ENCODE measurements at regions not wholly inside any gene's neighbourhood (a gene's known extent, or its start where the extent isn't known, plus 50 kb on each side); places are given as distances from the start of the nearest gene placed in this dataset.

DNA sequence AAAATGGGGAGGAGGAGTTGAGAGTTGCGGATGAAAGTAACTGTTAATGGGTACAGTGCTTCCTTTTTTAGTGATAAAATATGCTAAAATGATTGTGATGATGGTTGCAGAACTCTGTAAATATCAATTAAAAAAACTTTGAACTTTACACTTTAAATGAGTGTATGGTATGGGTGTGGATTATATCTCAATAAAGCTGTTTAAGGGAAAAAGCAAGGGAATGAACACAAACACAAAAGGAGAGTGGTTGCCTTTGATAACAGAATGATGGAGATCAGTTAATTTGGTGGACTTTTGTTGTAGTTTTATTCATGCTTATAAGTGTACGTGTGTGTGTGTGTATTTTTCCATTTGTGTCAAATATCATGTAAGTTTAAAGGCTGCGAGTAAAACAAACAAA is 186.1 kb downstream of the ZNF608 start:
- DNase-seq = no peak
- H3K27me3 ChIP-seq (replicated peaks) = no peaks in the 10 kb centered on the region
- H3K4me3 ChIP-seq (ENCODE audit: low read depth, low read length) = no peak overlapping the region
- TF ChIP-seq, protein P1, sequence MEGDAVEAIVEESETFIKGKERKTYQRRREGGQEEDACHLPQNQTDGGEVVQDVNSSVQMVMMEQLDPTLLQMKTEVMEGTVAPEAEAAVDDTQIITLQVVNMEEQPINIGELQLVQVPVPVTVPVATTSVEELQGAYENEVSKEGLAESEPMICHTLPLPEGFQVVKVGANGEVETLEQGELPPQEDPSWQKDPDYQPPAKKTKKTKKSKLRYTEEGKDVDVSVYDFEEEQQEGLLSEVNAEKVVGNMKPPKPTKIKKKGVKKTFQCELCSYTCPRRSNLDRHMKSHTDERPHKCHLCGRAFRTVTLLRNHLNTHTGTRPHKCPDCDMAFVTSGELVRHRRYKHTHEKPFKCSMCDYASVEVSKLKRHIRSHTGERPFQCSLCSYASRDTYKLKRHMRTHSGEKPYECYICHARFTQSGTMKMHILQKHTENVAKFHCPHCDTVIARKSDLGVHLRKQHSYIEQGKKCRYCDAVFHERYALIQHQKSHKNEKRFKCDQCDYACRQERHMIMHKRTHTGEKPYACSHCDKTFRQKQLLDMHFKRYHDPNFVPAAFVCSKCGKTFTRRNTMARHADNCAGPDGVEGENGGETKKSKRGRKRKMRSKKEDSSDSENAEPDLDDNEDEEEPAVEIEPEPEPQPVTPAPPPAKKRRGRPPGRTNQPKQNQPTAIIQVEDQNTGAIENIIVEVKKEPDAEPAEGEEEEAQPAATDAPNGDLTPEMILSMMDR (IDR thresholded peaks at IDR 0.05; ENCODE audit: low read depth, low read length, missing control alignments) = no peak
- in situ Hi-C loops (cut with HindIII; ENCODE audit: low pct_ligation_motif_present, low sequenced_read_pairs) = no loop called here
- no peak overlapping the region for H3K27ac ChIP-seq
- no peaks in the 10 kb centered on the region for H3K36me3 ChIP-seq (replicated peaks)

DNA sequence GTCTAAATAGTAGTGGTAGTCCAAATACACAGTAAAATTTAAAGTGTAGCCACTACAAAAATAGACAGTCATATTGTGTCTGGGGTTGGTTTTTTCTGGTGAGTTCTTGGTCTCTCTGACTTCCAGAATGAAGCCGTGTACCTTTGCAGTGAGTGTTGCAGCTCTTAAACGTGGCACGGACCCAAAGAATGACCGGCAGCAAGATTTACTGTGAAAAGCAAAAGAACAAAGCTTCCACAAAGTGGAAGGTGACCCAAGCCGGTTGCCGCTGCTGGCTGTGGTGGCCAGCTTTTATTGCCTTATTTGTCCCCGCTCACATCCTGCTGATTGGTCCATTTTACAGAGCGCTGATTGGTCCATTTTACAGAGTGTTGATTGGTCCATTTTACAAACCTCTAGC is 188.7 kb downstream of the ZNF608 start:
- H3K36me3 ChIP-seq (replicated peaks) = no peaks in the 10 kb centered on the region
- in situ Hi-C loops (cut with HindIII; ENCODE audit: low pct_ligation_motif_present, low sequenced_read_pairs) = no loop called here
- TF ChIP-seq, protein P1 (IDR thresholded peaks at IDR 0.05; ENCODE audit: low read depth, low read length, missing control alignments) = no peak
- H3K27ac ChIP-seq = no peak overlapping the region
- DNase-seq = no peak
- no peaks in the 10 kb centered on the region for H3K27me3 ChIP-seq (replicated peaks)
- H3K4me3 ChIP-seq (ENCODE audit: low read depth, low read length) = no peak overlapping the region

DNA sequence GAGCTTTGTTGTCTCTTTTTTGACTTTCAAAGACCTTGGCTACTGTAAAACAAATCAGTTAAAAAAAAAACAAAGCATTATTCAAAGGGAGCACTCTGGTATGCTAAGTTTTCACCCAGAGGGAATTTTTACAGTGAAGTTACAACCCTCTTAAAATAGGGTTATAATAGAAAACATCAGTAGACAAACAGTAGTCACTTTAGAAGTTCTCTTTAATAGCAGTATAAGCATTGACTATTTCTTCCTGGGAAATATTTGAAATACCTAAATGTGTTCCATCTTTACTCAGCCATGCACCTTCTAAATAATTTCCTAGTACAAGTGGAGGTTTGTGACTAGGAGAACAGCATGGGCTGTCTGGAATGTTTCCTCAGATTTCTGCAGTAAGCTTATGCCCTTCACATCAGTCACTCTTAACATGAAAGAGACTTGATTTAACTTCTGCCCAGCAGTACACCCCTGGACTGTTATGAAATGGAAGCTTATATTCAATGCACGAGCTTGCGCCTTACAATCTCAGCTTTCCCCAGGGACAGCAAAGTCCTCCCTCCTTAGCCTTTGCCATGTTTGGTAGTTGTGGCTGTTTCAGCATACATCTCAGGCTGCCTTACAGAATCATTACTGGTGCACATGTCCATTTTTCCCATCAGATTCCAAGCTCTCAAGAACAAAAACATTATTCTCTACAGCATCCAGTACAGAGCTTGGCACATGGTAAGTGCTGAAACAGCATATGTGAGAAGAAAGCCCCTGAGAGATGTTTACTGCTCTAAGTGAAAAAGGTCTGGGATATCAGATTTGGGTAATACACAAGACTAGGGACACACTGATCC is 191.5 kb downstream of the ZNF608 start:
- no peak overlapping the region for H3K4me3 ChIP-seq (ENCODE audit: low read depth, low read length)
- H3K36me3 ChIP-seq (replicated peaks) = no peaks in the 10 kb centered on the region
- no peak for DNase-seq
- H3K27ac ChIP-seq = no peak overlapping the region
- in situ Hi-C loops (cut with HindIII; ENCODE audit: low pct_ligation_motif_present, low sequenced_read_pairs) = no loop called here
- no peaks in the 10 kb centered on the region for H3K27me3 ChIP-seq (replicated peaks)
- TF ChIP-seq, protein P1 (IDR thresholded peaks at IDR 0.05; ENCODE audit: low read depth, low read length, missing control alignments) = no peak

DNA sequence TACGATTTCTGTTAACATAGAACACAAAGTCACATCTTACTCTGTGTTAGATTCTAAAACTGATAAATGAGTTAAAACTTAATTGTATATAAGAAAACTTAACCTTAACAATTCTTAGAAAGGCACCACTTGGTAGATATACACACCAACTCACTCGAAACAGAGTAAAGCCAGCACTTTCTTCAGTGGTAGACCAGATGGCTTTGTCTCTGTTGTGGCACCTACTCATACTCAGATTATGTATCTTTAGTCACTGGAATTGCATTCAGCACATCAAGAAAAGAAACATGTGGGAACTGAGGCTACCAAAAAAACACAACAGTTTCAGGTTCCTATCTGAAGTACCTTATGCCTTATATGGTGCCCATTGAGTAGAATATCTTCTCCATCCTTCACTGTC is 192.5 kb downstream of the ZNF608 start:
- TF ChIP-seq, protein P1 (IDR thresholded peaks at IDR 0.05; ENCODE audit: low read depth, low read length, missing control alignments) = no peak
- Histone ChIP-seq H3K27ac (no peak overlapping the region), H3K27me3 (replicated peaks) (no peaks in the 10 kb centered on the region), H3K4me3 (ENCODE audit: low read depth, low read length) (no peak overlapping the region), H3K36me3 (replicated peaks) (no peaks in the 10 kb centered on the region)
- no peak for DNase-seq
- in situ Hi-C loops (cut with HindIII; ENCODE audit: low pct_ligation_motif_present, low sequenced_read_pairs) = no loop called here

DNA sequence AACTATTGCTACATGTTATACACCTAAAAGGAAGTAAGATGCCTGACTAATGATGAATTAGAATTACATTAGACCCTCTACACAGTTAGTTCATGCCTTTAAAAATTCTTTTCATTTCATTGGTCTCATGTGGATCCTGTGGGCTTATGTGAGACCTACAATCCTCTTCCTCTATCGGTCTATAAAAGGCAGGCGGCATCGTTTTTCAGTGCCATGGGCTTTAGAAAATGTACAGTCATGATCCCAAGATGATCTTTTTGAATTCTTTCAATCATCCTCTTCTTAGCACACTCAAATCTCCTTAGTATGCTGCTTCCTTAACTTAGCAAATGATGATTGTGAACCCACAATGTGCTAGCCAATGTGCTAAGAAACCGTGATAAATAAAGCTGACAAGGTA is 193.9 kb downstream of the ZNF608 start:
- Histone ChIP-seq H3K36me3 (replicated peaks) (no peaks in the 10 kb centered on the region), H3K27me3 (replicated peaks) (no peaks in the 10 kb centered on the region), H3K27ac (no peak overlapping the region), H3K4me3 (ENCODE audit: low read depth, low read length) (no peak overlapping the region)
- in situ Hi-C loops (cut with HindIII; ENCODE audit: low pct_ligation_motif_present, low sequenced_read_pairs) = no loop called here
- TF ChIP-seq, protein P1 (IDR thresholded peaks at IDR 0.05; ENCODE audit: low read depth, low read length, missing control alignments) = no peak
- DNase-seq = no peak

DNA sequence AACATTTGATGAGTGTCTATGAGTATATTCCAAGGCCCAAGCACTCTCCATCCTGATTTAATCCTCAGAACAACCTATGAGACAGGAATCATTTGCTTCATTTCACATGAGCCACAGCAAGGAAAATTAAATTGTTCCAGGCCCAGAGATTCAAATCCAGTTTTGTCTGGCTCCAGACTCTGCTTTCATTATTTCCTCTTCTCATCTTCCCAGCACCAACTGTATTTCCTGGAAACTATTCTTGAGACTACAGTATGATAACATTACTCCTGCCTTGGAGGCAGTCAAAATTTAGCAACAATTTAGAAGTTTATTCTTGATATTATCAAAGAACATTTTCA is 194.5 kb downstream of the ZNF608 start:
- no peak overlapping the region for H3K4me3 ChIP-seq (ENCODE audit: low read depth, low read length)
- in situ Hi-C loops (cut with HindIII; ENCODE audit: low pct_ligation_motif_present, low sequenced_read_pairs) = no loop called here
- TF ChIP-seq, protein P1 (IDR thresholded peaks at IDR 0.05; ENCODE audit: low read depth, low read length, missing control alignments) = no peak

More for the DNA sequence above, 194.5 kb downstream of the ZNF608 start:
- no peak overlapping the region for H3K27ac ChIP-seq
- no peak for DNase-seq
- H3K27me3 ChIP-seq (replicated peaks) = no peaks in the 10 kb centered on the region
- H3K36me3 ChIP-seq (replicated peaks) = no peaks in the 10 kb centered on the region
